Psoas muscle (tissue), 7 donors: ENCODE measurements at regions not wholly inside any gene's neighbourhood (a gene's known extent, or its start where the extent isn't known, plus 50 kb on each side); places are given as distances from the start of the nearest gene placed in this dataset.

Source experiments
- ATAC-seq, 4 donors: fragments of 200-7000 bp; cut with Tn5 transposase; one replicate each; pipeline ENCODE4 v1.9.1; 2020; ENCODE audit warnings: moderate library complexity in 3 of 4, mild to moderate bottlenecking in 2 of 4
- DNase-seq, 2 donors: peaks; one replicate each; pipeline ENCODE4 v3.0.0-alpha.2; 2020
- H3K27ac ChIP-seq: fragments of 200-600 bp; one replicate; pipeline ENCODE4 v1.8.0; 2022
- H3K27me3 ChIP-seq, 3 donors: fragments of 200-600 bp in 1 of 3; one replicate each; pipeline versions ENCODE4 v1.6.1 to v1.8.0; 2013 to 2022; ENCODE audit warnings: low read length in 2 of 3, mild to moderate bottlenecking in 2 of 3, moderate library complexity in 1 of 3; ENCODE audit not compliant: insufficient read depth in 3 of 3
- H3K36me3 ChIP-seq, 2 donors: fragments of 200-600 bp in 1 of 2; one replicate each; pipeline versions ENCODE4 v1.6.1 to v1.8.0; 2013 to 2022; ENCODE audit warnings: low read depth in 1 of 2, mild to moderate bottlenecking in 1 of 2, moderate library complexity in 1 of 2; ENCODE audit not compliant: insufficient read depth in 1 of 2
- H3K4me1 ChIP-seq: fragments of 200-600 bp; one replicate; pipeline ENCODE4 v1.8.0; 2022
- H3K4me3 ChIP-seq: fragments of 200-600 bp; one replicate; pipeline ENCODE4 v1.8.0; 2022; ENCODE audit warnings: mild to moderate bottlenecking
- H3K9me3 ChIP-seq: fragments of 200-600 bp; one replicate; pipeline ENCODE4 v1.8.0; 2022
- WGBS, 3 donors: extraction: QIAGEN DNeasy Blood & Tissue Kit; methylation state at CpG; one replicate each; pipeline versions ENCODE4 v1.1.6 to v1.1.7; 2013; 5-methylcytosine and 5-hydroxymethylcytosine counted together
- intact Hi-C, 2 donors: fragments of 100-400 bp; cut with DNase I; formaldehyde crosslinking; loops; one replicate each; pipeline versions ENCODE4 v1.11.0 to v1.14.2; 2022
- TF ChIP-seq, protein P1 (sequence below): fragments of 200-600 bp; IDR thresholded peaks from one replicate; pipeline ENCODE4 v1.8.0; 2022; ENCODE audit warnings: antibody characterized with exemption
- donor health status: healthy with polysubstance abuse.
- donor health status: DM: no; HTN: no; CAD: no; lungs with moderate emphysema.
- donor health status: Bipolar disorder and iron deficiency.
- donor health status: healthy.
- donor health status: DM: yes; HTN: yes; CAD: no.
- donor health status: DM: no; HTN: no; CAD: no.
- donor health status: DM: yes; HTN: yes; CAD: no.

DNA sequence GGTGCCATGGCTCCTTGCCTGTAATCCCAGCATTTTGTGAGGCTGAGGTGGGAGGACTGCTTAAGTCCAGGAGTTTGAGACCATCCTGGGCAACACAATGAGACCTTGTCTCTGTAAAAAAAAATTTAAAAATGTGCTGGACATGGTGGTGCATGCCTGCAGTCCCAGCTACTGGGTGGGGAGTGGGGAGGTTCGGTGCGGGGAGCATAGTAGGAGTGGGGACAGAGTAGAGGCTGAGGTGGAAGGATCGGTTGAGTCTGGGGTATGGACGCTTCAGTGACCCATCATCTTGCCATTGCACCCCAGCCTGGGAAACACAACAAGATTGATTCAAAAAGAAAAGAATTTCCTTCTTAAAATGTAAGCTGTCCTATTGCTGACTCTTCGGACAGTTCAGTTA lies 1490.0 kb upstream of the GBE1 start:
- WGBS, 3 donors: 93 to 96% (median 96%) methylated on average over 5 of the region's 5 CpGs
- H3K27me3 ChIP-seq: no peaks in the 10 kb centered on the region
- intact Hi-C loops: no loop called here

DNA sequence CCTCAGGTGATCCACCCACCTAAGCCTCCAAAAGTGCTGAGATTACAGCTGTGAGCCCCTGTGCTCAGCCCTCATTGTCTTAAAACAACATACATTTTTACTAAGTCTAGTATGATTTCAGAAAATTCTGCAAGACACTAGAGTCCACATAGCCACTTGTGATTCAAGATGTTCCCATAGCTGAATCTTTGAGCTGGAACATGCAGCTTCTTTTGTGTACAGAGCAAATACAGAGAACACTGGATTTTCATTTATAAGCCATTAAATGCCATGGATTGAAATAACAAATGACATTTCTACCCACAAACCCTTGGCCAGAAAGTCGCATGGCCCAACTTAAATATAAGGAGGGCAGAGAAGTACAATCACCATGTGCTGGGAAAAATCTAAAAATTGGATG lies 1489.2 kb upstream of the GBE1 start:
- H3K4me1 ChIP-seq: no peaks in the 10 kb centered on the region
- H3K36me3 ChIP-seq: no peaks in the 10 kb centered on the region
- no peak overlapping the region for H3K27ac ChIP-seq
- intact Hi-C loops: no loop called here
- ATAC-seq: no peak
- H3K4me3 ChIP-seq: no peak overlapping the region
- WGBS, 3 donors: 77 to 89% (median 86%) methylated on average over 1 of the region's 1 CpG
- DNase-seq: no peak
- no peaks in the 10 kb centered on the region for H3K9me3 ChIP-seq
- no peaks in the 10 kb centered on the region for H3K27me3 ChIP-seq
- TF ChIP-seq, protein P1, sequence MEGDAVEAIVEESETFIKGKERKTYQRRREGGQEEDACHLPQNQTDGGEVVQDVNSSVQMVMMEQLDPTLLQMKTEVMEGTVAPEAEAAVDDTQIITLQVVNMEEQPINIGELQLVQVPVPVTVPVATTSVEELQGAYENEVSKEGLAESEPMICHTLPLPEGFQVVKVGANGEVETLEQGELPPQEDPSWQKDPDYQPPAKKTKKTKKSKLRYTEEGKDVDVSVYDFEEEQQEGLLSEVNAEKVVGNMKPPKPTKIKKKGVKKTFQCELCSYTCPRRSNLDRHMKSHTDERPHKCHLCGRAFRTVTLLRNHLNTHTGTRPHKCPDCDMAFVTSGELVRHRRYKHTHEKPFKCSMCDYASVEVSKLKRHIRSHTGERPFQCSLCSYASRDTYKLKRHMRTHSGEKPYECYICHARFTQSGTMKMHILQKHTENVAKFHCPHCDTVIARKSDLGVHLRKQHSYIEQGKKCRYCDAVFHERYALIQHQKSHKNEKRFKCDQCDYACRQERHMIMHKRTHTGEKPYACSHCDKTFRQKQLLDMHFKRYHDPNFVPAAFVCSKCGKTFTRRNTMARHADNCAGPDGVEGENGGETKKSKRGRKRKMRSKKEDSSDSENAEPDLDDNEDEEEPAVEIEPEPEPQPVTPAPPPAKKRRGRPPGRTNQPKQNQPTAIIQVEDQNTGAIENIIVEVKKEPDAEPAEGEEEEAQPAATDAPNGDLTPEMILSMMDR: no peak

More for the DNA sequence above, 1490.0 kb upstream of the GBE1 start:
- ATAC-seq: no peak
- H3K36me3 ChIP-seq: no peaks in the 10 kb centered on the region
- TF ChIP-seq, protein P1: no peak
- no peaks in the 10 kb centered on the region for H3K9me3 ChIP-seq
- no peak overlapping the region for H3K27ac ChIP-seq
- H3K4me1 ChIP-seq: no peaks in the 10 kb centered on the region
- no peak for DNase-seq
- no peak overlapping the region for H3K4me3 ChIP-seq

DNA sequence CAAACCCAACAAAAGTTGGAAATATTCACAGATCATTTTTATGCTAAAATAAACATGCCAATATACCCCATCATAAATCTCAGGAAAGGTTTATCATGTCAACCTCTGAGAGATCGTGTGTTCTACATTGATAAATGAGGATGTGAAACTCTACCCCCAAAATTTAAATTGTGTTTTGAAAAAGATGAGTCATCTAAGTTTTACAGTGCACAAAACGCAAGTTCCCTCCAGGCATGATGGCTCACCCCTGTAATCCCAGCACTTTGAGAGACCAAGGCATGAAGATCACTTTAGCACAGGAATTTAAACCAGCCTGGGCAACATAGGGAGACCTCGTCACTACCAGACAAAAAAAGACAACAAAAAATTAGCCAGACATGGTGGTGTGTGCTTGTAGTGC lies 1487.0 kb upstream of the GBE1 start:
- Histone ChIP-seq H3K27ac (no peak overlapping the region), H3K9me3 (peaks cover 8% of the 10 kb centered on the region), H3K4me3 (no peak overlapping the region), H3K36me3 (no peaks in the 10 kb centered on the region), H3K4me1 (no peaks in the 10 kb centered on the region), H3K27me3 (no peaks in the 10 kb centered on the region)
- 59 to 64% (median 64%) methylated on average over 3 of the region's 3 CpGs for WGBS, 3 donors
- intact Hi-C loops: no loop called here
- DNase-seq (no peak), ATAC-seq (no peak)
- TF ChIP-seq, protein P1: no peak

DNA sequence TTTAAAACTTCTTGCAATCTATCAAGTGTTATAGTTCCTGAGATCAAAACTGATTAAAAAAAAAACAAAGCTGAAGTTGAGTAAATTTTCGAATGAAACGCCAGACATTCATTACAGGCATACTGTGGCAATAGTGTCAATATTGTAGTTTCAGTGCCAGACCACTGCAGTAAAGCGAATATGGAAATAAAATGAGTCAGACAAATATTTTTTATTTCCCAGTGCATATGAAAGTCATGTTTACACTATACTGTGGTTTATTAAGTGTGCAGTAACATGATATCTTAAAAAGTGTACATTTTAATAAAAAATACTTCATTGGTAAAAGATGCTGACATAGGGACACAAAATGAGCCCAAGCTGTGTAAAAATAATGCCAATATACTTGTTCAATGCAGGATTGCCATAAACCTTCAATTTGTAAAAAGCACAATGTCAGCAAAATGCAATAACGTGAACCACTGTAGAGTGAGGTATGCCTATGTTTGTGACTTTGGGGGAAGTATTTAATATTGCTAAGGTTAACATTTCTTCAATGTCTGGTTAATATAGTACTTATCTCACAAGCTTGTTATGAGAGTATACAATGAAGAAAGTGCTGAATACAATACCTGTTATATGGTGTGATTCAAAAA lies 1473.9 kb upstream of the GBE1 start:
- DNase-seq (no peak), ATAC-seq (no peak)
- H3K4me3 ChIP-seq: no peak overlapping the region
- TF ChIP-seq, protein P1: no peak
- H3K4me1 ChIP-seq: no peaks in the 10 kb centered on the region
- no peak overlapping the region for H3K27ac ChIP-seq
- H3K27me3 ChIP-seq: no peaks in the 10 kb centered on the region
- intact Hi-C loops: no loop called here
- 79 to 85% (median 84%) methylated on average over 4 of the region's 4 CpGs for WGBS, 3 donors
- no peaks in the 10 kb centered on the region for H3K36me3 ChIP-seq
- no peaks in the 10 kb centered on the region for H3K9me3 ChIP-seq

DNA sequence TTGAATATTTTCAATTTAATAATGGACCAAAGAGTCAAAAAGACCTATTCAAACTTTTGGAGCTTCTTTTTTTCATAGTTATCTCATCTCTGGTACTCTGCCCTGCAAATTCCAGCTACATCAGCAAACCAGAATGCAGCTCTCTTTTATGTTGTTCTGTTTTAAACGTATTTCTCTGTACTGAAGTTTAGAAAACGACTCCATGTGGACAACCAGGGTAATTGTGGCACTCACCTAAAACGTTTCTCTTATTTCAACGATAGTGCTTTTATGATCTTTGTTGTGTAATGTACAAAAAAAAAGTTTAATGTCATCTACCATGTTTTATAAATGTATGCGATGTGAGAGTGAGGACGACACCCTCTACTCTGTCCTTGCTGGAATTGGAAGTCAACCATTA lies 1472.3 kb upstream of the GBE1 start:
- H3K4me1 ChIP-seq: no peaks in the 10 kb centered on the region
- TF ChIP-seq, protein P1: no peak
- no peaks in the 10 kb centered on the region for H3K27me3 ChIP-seq
- no peak for ATAC-seq
- H3K9me3 ChIP-seq: no peaks in the 10 kb centered on the region
- intact Hi-C loops: no loop called here
- WGBS, 3 donors: 78 to 83% (median 79%) methylated on average over 6 of the region's 6 CpGs
- H3K36me3 ChIP-seq: no peaks in the 10 kb centered on the region
- DNase-seq: no peak
- H3K27ac ChIP-seq: no peak overlapping the region
- no peak overlapping the region for H3K4me3 ChIP-seq
